ENCODE measurements at regions not wholly inside any gene's neighbourhood (a gene's known extent, or its start where the extent isn't known, plus 50 kb on each side); places are given as distances from the start of the nearest gene placed in this dataset.

GRCh38 chr13:36552334-36552733 lies 120.0 kb downstream of the CCNA1 start:
- no peak for DNase-seq (ENCODE audit: low spot score)

- no peak for DNase-seq (ENCODE audit: low spot score)
Measured at GRCh38 chr13:36553491-36553890, 120.3 kb upstream of the SERTM1 start.

GRCh38 chr13:36555151-36555986 lies 118.5 kb upstream of the SERTM1 start:
- DNase-seq (ENCODE audit: low spot score), result no peak

- DNase-seq (ENCODE audit: low spot score), result no peak
Measured at GRCh38 chr13:36559375-36559774, 114.4 kb upstream of the SERTM1 start.

GRCh38 chr13:36567485-36567884 lies 106.3 kb upstream of the SERTM1 start:
- no peak for DNase-seq (ENCODE audit: low spot score)

- DNase-seq (ENCODE audit: low spot score), result no peak
Measured at GRCh38 chr13:36570489-36570888, 103.3 kb upstream of the SERTM1 start.

GRCh38 chr13:36571444-36571843 lies 102.4 kb upstream of the SERTM1 start:
- DNase-seq (ENCODE audit: low spot score), result no peak

- DNase-seq (ENCODE audit: low spot score), result no peak
Measured at GRCh38 chr13:36582977-36583376, 90.8 kb upstream of the SERTM1 start.

GRCh38 chr13:36599641-36600040 lies 74.2 kb upstream of the SERTM1 start:
- DNase-seq (ENCODE audit: low spot score), result no peak

GRCh38 chr13:36601186-36601585 lies 72.6 kb upstream of the SERTM1 start:
- DNase-seq (ENCODE audit: low spot score), result no peak

GRCh38 chr13:36606060-36606459 lies 67.8 kb upstream of the SERTM1 start:
- peak; percentile 3 for DNase-seq (ENCODE audit: low spot score)

GRCh38 chr13:36608474-36608873 lies 65.3 kb upstream of the SERTM1 start:
- no peak for DNase-seq (ENCODE audit: low spot score)

GRCh38 chr13:36612230-36612629 lies 61.6 kb upstream of the SERTM1 start:
- DNase-seq (ENCODE audit: low spot score), result no peak

- no peak for DNase-seq (ENCODE audit: low spot score)
Measured at GRCh38 chr13:36616706-36617105, 57.1 kb upstream of the SERTM1 start.

- no peak for DNase-seq (ENCODE audit: low spot score)
Measured at GRCh38 chr13:36619535-36619934, 54.3 kb upstream of the SERTM1 start.

Data from RKO (cell line).